ENCODE measurements at regions not wholly inside any gene's neighbourhood (a gene's known extent, or its start where the extent isn't known, plus 50 kb on each side); places are given as distances from the start of the nearest gene placed in this dataset.

DNA sequence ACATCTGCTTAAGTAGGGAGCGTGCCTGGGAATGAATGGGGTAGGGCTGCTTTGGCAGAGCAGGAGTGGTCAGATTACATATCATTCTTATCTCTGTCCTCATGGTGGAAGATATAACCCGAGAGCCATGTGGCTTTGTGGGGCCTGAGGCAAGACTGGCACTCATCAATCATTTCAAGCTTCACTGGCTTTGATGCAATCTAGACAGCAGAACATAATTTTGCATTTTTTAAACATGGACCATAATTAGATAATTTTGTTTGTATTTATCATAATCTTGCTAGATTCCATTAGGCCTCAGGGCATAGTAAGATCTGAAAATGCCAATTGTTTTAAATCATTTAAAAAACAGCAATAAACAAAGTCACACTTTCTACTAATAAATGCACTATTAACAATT, 480.3 kb downstream of the NXPH1 start (continued):
- TF ChIP-seq, protein P1, sequence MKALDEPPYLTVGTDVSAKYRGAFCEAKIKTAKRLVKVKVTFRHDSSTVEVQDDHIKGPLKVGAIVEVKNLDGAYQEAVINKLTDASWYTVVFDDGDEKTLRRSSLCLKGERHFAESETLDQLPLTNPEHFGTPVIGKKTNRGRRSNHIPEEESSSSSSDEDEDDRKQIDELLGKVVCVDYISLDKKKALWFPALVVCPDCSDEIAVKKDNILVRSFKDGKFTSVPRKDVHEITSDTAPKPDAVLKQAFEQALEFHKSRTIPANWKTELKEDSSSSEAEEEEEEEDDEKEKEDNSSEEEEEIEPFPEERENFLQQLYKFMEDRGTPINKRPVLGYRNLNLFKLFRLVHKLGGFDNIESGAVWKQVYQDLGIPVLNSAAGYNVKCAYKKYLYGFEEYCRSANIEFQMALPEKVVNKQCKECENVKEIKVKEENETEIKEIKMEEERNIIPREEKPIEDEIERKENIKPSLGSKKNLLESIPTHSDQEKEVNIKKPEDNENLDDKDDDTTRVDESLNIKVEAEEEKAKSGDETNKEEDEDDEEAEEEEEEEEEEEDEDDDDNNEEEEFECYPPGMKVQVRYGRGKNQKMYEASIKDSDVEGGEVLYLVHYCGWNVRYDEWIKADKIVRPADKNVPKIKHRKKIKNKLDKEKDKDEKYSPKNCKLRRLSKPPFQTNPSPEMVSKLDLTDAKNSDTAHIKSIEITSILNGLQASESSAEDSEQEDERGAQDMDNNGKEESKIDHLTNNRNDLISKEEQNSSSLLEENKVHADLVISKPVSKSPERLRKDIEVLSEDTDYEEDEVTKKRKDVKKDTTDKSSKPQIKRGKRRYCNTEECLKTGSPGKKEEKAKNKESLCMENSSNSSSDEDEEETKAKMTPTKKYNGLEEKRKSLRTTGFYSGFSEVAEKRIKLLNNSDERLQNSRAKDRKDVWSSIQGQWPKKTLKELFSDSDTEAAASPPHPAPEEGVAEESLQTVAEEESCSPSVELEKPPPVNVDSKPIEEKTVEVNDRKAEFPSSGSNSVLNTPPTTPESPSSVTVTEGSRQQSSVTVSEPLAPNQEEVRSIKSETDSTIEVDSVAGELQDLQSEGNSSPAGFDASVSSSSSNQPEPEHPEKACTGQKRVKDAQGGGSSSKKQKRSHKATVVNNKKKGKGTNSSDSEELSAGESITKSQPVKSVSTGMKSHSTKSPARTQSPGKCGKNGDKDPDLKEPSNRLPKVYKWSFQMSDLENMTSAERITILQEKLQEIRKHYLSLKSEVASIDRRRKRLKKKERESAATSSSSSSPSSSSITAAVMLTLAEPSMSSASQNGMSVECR (CRISPR knock-in tag; IDR thresholded peaks at IDR 0.05; ENCODE audit: borderline replicate concordance): no peak

DNA sequence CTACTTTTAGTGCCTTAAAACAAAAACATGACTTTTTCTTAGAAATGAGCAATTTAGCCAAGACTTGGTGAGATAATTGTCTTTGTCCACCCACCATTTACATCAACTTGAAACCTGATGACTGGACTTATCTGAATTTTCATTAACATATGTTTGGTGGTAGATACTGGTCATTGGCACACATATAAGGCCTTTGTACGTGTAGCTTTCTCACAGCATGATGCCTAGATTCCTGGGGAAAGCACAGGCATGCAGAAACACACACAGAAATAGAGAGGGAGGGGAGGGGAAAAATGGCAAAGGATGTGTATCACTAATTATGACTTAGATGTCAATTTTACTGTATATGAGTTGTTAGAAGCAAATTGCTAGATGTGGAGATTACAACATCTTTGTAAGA, 488.4 kb downstream of the NXPH1 start:
- ChIA-PET POLR2A (no interaction called here), CTCF (no interaction called here)
- DNase-seq (ENCODE audit: low spot score) (no peak), ATAC-seq (peak; percentile 64; the same call in 1 of the 2 replicates)
- Mint-ChIP-seq H3K27me3 (ENCODE audit: low read depth) (no peaks in the 10 kb centered on the region), H3K4me3 (no peak overlapping the region), H3K4me1 (peaks cover 20% of the 10 kb centered on the region), H3K9me3 (no peaks in the 10 kb centered on the region), H3K36me3 (no peaks in the 10 kb centered on the region), H3K27ac (peak overlapping the region; percentile 40)
- TF ChIP-seq ZNF232 (CRISPR knock-in tag; IDR thresholded peaks at IDR 0.05) (no peak), SMAD4 (CRISPR knock-in tag; IDR thresholded peaks at IDR 0.05) (no peak), FOXK1 (CRISPR knock-in tag; IDR thresholded peaks at IDR 0.05) (no peak), OVOL2 (CRISPR knock-in tag; IDR thresholded peaks at IDR 0.05; ENCODE audit: borderline replicate concordance) (no peak), SOX15 (CRISPR knock-in tag; IDR thresholded peaks at IDR 0.05) (no peak)
- TF ChIP-seq, protein P2, sequence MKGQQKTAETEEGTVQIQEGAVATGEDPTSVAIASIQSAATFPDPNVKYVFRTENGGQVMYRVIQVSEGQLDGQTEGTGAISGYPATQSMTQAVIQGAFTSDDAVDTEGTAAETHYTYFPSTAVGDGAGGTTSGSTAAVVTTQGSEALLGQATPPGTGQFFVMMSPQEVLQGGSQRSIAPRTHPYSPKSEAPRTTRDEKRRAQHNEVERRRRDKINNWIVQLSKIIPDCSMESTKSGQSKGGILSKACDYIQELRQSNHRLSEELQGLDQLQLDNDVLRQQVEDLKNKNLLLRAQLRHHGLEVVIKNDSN (CRISPR knock-in tag; IDR thresholded peaks at IDR 0.05): no peak
- TF ChIP-seq, protein P3, sequence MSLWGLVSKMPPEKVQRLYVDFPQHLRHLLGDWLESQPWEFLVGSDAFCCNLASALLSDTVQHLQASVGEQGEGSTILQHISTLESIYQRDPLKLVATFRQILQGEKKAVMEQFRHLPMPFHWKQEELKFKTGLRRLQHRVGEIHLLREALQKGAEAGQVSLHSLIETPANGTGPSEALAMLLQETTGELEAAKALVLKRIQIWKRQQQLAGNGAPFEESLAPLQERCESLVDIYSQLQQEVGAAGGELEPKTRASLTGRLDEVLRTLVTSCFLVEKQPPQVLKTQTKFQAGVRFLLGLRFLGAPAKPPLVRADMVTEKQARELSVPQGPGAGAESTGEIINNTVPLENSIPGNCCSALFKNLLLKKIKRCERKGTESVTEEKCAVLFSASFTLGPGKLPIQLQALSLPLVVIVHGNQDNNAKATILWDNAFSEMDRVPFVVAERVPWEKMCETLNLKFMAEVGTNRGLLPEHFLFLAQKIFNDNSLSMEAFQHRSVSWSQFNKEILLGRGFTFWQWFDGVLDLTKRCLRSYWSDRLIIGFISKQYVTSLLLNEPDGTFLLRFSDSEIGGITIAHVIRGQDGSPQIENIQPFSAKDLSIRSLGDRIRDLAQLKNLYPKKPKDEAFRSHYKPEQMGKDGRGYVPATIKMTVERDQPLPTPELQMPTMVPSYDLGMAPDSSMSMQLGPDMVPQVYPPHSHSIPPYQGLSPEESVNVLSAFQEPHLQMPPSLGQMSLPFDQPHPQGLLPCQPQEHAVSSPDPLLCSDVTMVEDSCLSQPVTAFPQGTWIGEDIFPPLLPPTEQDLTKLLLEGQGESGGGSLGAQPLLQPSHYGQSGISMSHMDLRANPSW (CRISPR knock-in tag; conservative IDR thresholded peaks at IDR 0.05; ENCODE audit: low read depth): no peak
- TF ChIP-seq, protein P1 (CRISPR knock-in tag; IDR thresholded peaks at IDR 0.05; ENCODE audit: borderline replicate concordance): no peak
- TF ChIP-seq, protein P4, sequence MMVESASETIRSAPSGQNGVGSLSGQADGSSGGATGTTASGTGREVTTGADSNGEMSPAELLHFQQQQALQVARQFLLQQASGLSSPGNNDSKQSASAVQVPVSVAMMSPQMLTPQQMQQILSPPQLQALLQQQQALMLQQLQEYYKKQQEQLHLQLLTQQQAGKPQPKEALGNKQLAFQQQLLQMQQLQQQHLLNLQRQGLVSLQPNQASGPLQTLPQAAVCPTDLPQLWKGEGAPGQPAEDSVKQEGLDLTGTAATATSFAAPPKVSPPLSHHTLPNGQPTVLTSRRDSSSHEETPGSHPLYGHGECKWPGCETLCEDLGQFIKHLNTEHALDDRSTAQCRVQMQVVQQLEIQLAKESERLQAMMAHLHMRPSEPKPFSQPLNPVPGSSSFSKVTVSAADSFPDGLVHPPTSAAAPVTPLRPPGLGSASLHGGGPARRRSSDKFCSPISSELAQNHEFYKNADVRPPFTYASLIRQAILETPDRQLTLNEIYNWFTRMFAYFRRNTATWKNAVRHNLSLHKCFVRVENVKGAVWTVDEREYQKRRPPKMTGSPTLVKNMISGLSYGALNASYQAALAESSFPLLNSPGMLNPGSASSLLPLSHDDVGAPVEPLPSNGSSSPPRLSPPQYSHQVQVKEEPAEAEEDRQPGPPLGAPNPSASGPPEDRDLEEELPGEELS (CRISPR knock-in tag; IDR thresholded peaks at IDR 0.05): no peak

Data from WTC11 (cell line).